ENCODE measurements at regions not wholly inside any gene's neighbourhood (a gene's known extent, or its start where the extent isn't known, plus 50 kb on each side); places are given as distances from the start of the nearest gene placed in this dataset.
"Not testable (repeated sequence)": the region's sequence is repeated elsewhere in the genome, so short reads cannot be mapped to it uniquely, and the experiment has no call there.

DNA sequence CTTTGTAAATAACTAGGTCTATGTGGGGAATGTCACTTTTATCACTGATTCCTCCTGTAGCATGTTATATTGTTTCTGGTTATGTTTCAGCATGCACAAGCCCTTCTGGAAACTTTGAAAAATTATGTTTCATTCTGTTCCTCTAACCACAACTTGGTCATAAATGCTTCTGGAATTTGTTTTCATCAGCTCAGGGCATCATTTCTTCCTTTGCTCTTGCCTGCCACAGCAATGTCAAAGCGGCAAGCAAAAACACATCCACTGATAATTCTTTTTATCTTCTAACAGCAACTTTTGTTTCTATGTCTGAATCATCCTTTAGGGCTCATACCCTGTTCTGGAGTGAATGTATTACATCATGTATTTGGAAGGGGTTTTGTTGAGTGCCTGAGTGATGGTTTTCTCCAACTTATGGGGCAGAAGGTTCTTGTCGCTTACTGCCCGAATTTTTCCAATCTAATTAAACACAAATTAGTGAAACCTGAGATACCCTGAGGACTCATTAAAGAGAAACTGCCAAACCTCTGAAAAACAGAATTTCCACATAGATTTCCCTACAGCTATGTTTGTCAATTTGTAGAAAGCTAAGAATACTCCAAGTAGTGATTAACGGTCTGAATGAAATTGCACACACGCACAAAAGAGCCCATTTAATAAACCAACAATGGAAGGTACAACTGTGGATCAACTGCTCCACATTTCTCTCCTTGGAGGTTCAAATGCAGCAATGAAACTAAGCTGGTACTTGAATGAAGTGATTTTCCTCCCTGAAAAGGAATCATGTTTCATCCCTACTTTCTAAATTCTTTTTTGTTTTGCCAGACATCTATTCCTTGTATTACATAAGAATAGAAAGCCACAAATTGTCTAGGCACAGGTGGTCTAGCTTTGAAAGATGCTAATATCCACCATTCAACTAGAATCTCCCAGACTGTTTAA is 173.5 kb upstream of the KRR1 start:
- Histone ChIP-seq H3K36me3 (ENCODE audit: insufficient read depth, low read length) (no peaks in the 10 kb centered on the region), H2AFZ (ENCODE audit: low read depth, low read length) (no peak overlapping the region), H3K27ac (ENCODE audit: low read length) (no peak overlapping the region), H4K20me1 (ENCODE audit: insufficient read depth) (no peaks in the 10 kb centered on the region), H3K4me2 (ENCODE audit: low read length) (no peak overlapping the region), H3K4me3 (ENCODE audit: low read length) (no peak overlapping the region), H3F3A (ENCODE audit: insufficient read depth, low read length, poor library complexity, severe bottlenecking) (no peaks in the 10 kb centered on the region), H3K9ac (ENCODE audit: low read length) (no peak overlapping the region), H3K79me2 (replicated peaks; ENCODE audit: insufficient read depth, low read length) (no peaks in the 10 kb centered on the region), H3K9me2 (ENCODE audit: insufficient read depth, low read length) (no peaks in the 10 kb centered on the region), H3K9me3 (ENCODE audit: low read length) (no peaks in the 10 kb centered on the region), H3K27me3 (ENCODE audit: insufficient read depth, low read depth, low read length) (no peaks in the 10 kb centered on the region)
- TF ChIP-seq, protein P1, sequence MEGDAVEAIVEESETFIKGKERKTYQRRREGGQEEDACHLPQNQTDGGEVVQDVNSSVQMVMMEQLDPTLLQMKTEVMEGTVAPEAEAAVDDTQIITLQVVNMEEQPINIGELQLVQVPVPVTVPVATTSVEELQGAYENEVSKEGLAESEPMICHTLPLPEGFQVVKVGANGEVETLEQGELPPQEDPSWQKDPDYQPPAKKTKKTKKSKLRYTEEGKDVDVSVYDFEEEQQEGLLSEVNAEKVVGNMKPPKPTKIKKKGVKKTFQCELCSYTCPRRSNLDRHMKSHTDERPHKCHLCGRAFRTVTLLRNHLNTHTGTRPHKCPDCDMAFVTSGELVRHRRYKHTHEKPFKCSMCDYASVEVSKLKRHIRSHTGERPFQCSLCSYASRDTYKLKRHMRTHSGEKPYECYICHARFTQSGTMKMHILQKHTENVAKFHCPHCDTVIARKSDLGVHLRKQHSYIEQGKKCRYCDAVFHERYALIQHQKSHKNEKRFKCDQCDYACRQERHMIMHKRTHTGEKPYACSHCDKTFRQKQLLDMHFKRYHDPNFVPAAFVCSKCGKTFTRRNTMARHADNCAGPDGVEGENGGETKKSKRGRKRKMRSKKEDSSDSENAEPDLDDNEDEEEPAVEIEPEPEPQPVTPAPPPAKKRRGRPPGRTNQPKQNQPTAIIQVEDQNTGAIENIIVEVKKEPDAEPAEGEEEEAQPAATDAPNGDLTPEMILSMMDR (IDR thresholded peaks at IDR 0.05; ENCODE audit: poor library complexity, severe bottlenecking) = no peak
- no peak for TF ChIP-seq MXI1 (conservative IDR thresholded peaks at IDR 0.05; ENCODE audit: poor library complexity, severe bottlenecking)

DNA sequence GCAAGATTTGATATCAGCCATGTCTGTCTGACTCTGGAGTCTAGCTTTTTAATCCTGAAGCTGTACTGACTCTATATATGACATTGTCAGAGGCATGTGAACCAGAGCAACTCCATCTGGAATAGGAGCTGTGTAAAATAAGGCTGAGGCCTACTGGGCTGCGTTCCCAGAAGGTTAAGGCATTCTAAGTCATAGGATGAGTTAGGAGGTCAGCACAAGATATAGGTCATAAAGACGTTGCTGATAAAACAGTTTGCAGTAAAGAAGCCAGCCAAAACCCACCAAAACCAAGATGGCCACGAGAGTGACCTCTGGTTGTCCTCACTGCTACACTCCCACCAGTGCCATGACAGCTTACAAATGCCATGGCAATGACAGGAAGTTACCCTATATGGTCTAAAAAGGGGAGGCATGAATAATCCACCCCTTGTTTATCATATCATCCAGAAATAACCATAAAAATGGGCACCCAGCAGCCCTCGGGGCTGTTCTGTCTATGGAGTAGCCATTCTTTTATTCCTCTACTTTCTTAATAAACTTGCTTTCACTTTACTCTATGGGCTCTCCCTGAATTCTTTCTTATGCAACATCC is 172.7 kb upstream of the KRR1 start:
- H3K4me2 ChIP-seq (ENCODE audit: low read length); H3K9me3 ChIP-seq (ENCODE audit: low read length); H3K9ac ChIP-seq (ENCODE audit: low read length): not testable (repeated sequence)

DNA sequence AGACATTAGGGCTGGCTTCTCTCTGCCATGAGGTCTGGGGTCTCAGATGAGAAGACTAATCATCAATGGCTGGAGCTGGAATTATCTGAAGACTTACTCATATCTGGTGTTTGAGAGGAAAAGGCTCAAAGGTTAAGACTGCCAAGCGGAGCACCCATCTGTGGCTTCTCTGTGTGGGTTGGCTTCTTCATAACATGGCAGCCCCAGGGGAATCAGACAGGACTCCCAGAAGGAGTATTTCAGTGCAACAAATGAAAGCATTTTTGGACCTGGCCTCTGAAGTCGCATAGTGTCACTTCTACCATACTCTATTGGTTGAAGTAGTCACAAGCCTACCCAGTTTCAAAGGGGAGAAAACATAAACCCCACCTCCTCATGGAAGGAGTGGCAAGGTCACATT is 171.8 kb upstream of the KRR1 start:
- no peaks in the 10 kb centered on the region for H3F3A ChIP-seq (ENCODE audit: insufficient read depth, low read length, poor library complexity, severe bottlenecking)
- H3K36me3 ChIP-seq (ENCODE audit: insufficient read depth, low read length) = no peaks in the 10 kb centered on the region
- H4K20me1 ChIP-seq (ENCODE audit: insufficient read depth) = no peaks in the 10 kb centered on the region
- no peak overlapping the region for H2AFZ ChIP-seq (ENCODE audit: low read depth, low read length)
- no peak overlapping the region for H3K9ac ChIP-seq (ENCODE audit: low read length)
- no peak overlapping the region for H3K4me3 ChIP-seq (ENCODE audit: low read length)
- H3K27ac ChIP-seq (ENCODE audit: low read length) = no peak overlapping the region
- H3K9me3 ChIP-seq (ENCODE audit: low read length) = no peaks in the 10 kb centered on the region
- H3K27me3 ChIP-seq (ENCODE audit: insufficient read depth, low read depth, low read length) = no peaks in the 10 kb centered on the region
- no peaks in the 10 kb centered on the region for H3K9me2 ChIP-seq (ENCODE audit: insufficient read depth, low read length)
- no peaks in the 10 kb centered on the region for H3K79me2 ChIP-seq (replicated peaks; ENCODE audit: insufficient read depth, low read length)
- no peak overlapping the region for H3K4me2 ChIP-seq (ENCODE audit: low read length)
- TF ChIP-seq TAF1 (IDR thresholded peaks at IDR 0.05; ENCODE audit: low read depth) (no peak), SMC3 (conservative IDR thresholded peaks at IDR 0.05; ENCODE audit: poor library complexity) (no peak), POLR2AphosphoS5 (IDR thresholded peaks at IDR 0.05) (no peak), EP300 (conservative IDR thresholded peaks at IDR 0.05; ENCODE audit: poor library complexity, severe bottlenecking) (no peak), EZH2 (IDR thresholded peaks at IDR 0.05; ENCODE audit: borderline replicate concordance, insufficient read depth, low read length, poor library complexity, severe bottlenecking) (no peak), RAD21 (conservative IDR thresholded peaks at IDR 0.05) (no peak), MXI1 (conservative IDR thresholded peaks at IDR 0.05; ENCODE audit: poor library complexity, severe bottlenecking) (no peak)
- TF ChIP-seq, protein P2, sequence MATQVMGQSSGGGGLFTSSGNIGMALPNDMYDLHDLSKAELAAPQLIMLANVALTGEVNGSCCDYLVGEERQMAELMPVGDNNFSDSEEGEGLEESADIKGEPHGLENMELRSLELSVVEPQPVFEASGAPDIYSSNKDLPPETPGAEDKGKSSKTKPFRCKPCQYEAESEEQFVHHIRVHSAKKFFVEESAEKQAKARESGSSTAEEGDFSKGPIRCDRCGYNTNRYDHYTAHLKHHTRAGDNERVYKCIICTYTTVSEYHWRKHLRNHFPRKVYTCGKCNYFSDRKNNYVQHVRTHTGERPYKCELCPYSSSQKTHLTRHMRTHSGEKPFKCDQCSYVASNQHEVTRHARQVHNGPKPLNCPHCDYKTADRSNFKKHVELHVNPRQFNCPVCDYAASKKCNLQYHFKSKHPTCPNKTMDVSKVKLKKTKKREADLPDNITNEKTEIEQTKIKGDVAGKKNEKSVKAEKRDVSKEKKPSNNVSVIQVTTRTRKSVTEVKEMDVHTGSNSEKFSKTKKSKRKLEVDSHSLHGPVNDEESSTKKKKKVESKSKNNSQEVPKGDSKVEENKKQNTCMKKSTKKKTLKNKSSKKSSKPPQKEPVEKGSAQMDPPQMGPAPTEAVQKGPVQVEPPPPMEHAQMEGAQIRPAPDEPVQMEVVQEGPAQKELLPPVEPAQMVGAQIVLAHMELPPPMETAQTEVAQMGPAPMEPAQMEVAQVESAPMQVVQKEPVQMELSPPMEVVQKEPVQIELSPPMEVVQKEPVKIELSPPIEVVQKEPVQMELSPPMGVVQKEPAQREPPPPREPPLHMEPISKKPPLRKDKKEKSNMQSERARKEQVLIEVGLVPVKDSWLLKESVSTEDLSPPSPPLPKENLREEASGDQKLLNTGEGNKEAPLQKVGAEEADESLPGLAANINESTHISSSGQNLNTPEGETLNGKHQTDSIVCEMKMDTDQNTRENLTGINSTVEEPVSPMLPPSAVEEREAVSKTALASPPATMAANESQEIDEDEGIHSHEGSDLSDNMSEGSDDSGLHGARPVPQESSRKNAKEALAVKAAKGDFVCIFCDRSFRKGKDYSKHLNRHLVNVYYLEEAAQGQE (IDR thresholded peaks at IDR 0.05; ENCODE audit: borderline replicate concordance) = no peak
- TF ChIP-seq, protein P1 (IDR thresholded peaks at IDR 0.05; ENCODE audit: poor library complexity, severe bottlenecking) = no peak

More for the DNA sequence above, 172.7 kb upstream of the KRR1 start:
- not testable (repeated sequence) for H3K9me2 ChIP-seq (ENCODE audit: insufficient read depth, low read length); H4K20me1 ChIP-seq (ENCODE audit: insufficient read depth); H3K27ac ChIP-seq (ENCODE audit: low read length); H3K79me2 ChIP-seq (replicated peaks; ENCODE audit: insufficient read depth, low read length); H3K27me3 ChIP-seq (ENCODE audit: insufficient read depth, low read depth, low read length); H3K36me3 ChIP-seq (ENCODE audit: insufficient read depth, low read length); H2AFZ ChIP-seq (ENCODE audit: low read depth, low read length); H3K4me3 ChIP-seq (ENCODE audit: low read length); H3F3A ChIP-seq (ENCODE audit: insufficient read depth, low read length, poor library complexity, severe bottlenecking)

All from neural cell (in vitro differentiated cells).